ENCODE measurements at regions not wholly inside any gene's neighbourhood (a gene's known extent, or its start where the extent isn't known, plus 50 kb on each side); places are given as distances from the start of the nearest gene placed in this dataset.

DNA sequence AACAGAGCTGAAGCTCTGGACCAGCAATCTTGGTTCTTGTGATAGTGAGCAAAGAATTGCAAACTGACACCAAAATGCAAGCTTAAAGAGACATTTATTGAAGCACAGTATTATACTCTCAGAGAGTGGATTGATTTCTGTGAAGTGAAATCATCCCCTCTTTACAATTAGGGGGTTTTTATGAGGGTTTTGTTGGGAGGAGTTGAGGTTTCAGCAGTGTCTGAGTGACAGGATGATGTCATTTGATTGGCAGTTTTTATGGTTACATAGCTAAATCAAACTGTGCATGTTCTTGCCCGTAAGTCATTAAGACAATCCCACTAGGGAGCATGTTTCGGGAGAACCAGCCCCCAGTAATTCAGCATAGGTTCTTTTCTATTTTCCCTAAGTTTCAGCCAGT, 1200.5 kb downstream of the SI start:
- no peak for TF ChIP-seq POLR2AphosphoS5 (IDR thresholded peaks at IDR 0.05)
- no peak for TF ChIP-seq EP300 (IDR thresholded peaks at IDR 0.05)
